Astrocyte (in vitro differentiated cells and primary cell): ENCODE measurements at regions not wholly inside any gene's neighbourhood (a gene's known extent, or its start where the extent isn't known, plus 50 kb on each side); places are given as distances from the start of the nearest gene placed in this dataset.

Experiments used
- DNase-seq: peaks from one replicate; pipeline ENCODE4 v3.0.0-alpha.2; 2010; ENCODE audit warnings: low read depth
- FAIRE-seq: peaks from 2 replicates; lab custom pipeline; 2011; peaks lifted over from hg19 to GRCh38; lab: Jason Lieb, UNC
- H2AFZ ChIP-seq: 2 replicates; pipeline ENCODE4 v1.6.0; 2012; ENCODE audit warnings: low read depth, low read length, inconsistent platforms
- H3K27ac ChIP-seq: 2 replicates; pipeline ENCODE4 v1.5.1; 2011; ENCODE audit warnings: low read depth, low read length, inconsistent platforms
- H3K27me3 ChIP-seq: 2 replicates; pipeline ENCODE4 v1.6.0; 2011; ENCODE audit warnings: low read length, inconsistent platforms; ENCODE audit not compliant: insufficient read depth
- H3K36me3 ChIP-seq: 2 replicates; pipeline ENCODE4 v1.5.1; 2011; ENCODE audit warnings: low read length, inconsistent platforms; ENCODE audit not compliant: insufficient read depth
- H3K4me1 ChIP-seq: 2 replicates; pipeline ENCODE4 v1.5.1; 2011; ENCODE audit warnings: low read length, inconsistent platforms; ENCODE audit not compliant: insufficient read depth
- H3K4me2 ChIP-seq: 2 replicates; pipeline ENCODE4 v1.6.0; 2012; ENCODE audit warnings: low read length, inconsistent platforms
- H3K4me3 ChIP-seq: 2 replicates; pipeline ENCODE4 v1.5.1; 2011; ENCODE audit warnings: low read depth, mild to moderate bottlenecking, low read length, inconsistent platforms; ENCODE audit not compliant: insufficient read depth
- H3K79me2 ChIP-seq: 2 replicates; pipeline ENCODE4 v1.6.0; 2012; ENCODE audit warnings: mild to moderate bottlenecking, low read length, inconsistent platforms; ENCODE audit not compliant: insufficient read depth
- H3K9ac ChIP-seq: 2 replicates; pipeline ENCODE4 v1.6.0; 2012; ENCODE audit warnings: mild to moderate bottlenecking, low read length, inconsistent platforms
- H3K9me3 ChIP-seq: 2 replicates; pipeline ENCODE4 v1.5.1; 2012; ENCODE audit warnings: low read depth, mild to moderate bottlenecking, low read length, inconsistent platforms; ENCODE audit not compliant: insufficient read depth
- H4K20me1 ChIP-seq: 2 replicates; pipeline ENCODE4 v1.6.0; 2012; ENCODE audit warnings: low read length, inconsistent platforms; ENCODE audit not compliant: insufficient read depth
- H3K27ac Mint-ChIP-seq: one replicate; pipeline ENCODE4 v1.8.0; 2021; ENCODE audit warnings: mild to moderate bottlenecking, mixed read lengths; ENCODE audit not compliant: unreplicated experiment
- H3K27me3 Mint-ChIP-seq: one replicate; pipeline ENCODE4 v1.8.0; 2021; ENCODE audit warnings: low read depth, mixed read lengths; ENCODE audit not compliant: unreplicated experiment
- H3K36me3 Mint-ChIP-seq: one replicate; pipeline ENCODE4 v1.8.0; 2021; ENCODE audit warnings: low read depth, mixed read lengths; ENCODE audit not compliant: unreplicated experiment
- H3K4me1 Mint-ChIP-seq: one replicate; pipeline ENCODE4 v1.8.0; 2021; ENCODE audit warnings: low read depth, mixed read lengths; ENCODE audit not compliant: unreplicated experiment
- H3K4me3 Mint-ChIP-seq: one replicate; pipeline ENCODE4 v1.8.0; 2021; ENCODE audit warnings: mild to moderate bottlenecking, moderate library complexity, mixed read lengths; ENCODE audit not compliant: unreplicated experiment
- H3K9me3 Mint-ChIP-seq: one replicate; pipeline ENCODE4 v1.8.0; 2021; ENCODE audit warnings: mild to moderate bottlenecking, mixed read lengths; ENCODE audit not compliant: unreplicated experiment
- CTCF ChIP-seq: IDR thresholded peaks from 2 replicates; pipeline ENCODE4 v1.5.1; 2011; ENCODE audit warnings: low read depth, mild to moderate bottlenecking, inconsistent platforms, low read length, moderate library complexity; ENCODE audit not compliant: insufficient read depth
- EZH2 ChIP-seq: IDR thresholded peaks from 2 replicates; pipeline ENCODE4 v1.6.1; 2012; ENCODE audit warnings: mild to moderate bottlenecking, low read length, inconsistent platforms; ENCODE audit not compliant: insufficient read depth

- Histone ChIP-seq H3K9me3 (no peaks in the 10 kb centered on the region), H3K4me1 (no peaks in the 10 kb centered on the region), H4K20me1 (no peaks in the 10 kb centered on the region), H3K4me2 (no peak overlapping the region), H3K4me3 (no peak overlapping the region), H3K27me3 (no peaks in the 10 kb centered on the region), H2AFZ (no peak overlapping the region), H3K79me2 (no peaks in the 10 kb centered on the region), H3K9ac (no peak overlapping the region), H3K27ac (no peak overlapping the region), H3K36me3 (no peaks in the 10 kb centered on the region)
- DNase-seq (no peak), FAIRE-seq (no peak)
- H3K4me1 Mint-ChIP-seq = no peaks in the 10 kb centered on the region
- H3K27me3 Mint-ChIP-seq = peaks cover 24% of the 10 kb centered on the region
- H3K27ac Mint-ChIP-seq = no peak overlapping the region
- no peaks in the 10 kb centered on the region for H3K9me3 Mint-ChIP-seq
- no peak for TF ChIP-seq CTCF
- no peak for TF ChIP-seq EZH2
- H3K4me3 Mint-ChIP-seq = no peak overlapping the region
- H3K36me3 Mint-ChIP-seq = no peaks in the 10 kb centered on the region
Observed at GRCh38 chr12:114827461-114827860, 143.5 kb upstream of the TBX3 start.

GRCh38 chr12:114826244-114826643 is 142.3 kb upstream of the TBX3 start:
- no peak overlapping the region for H3K4me3 Mint-ChIP-seq
- no peaks in the 10 kb centered on the region for H3K36me3 ChIP-seq
- no peaks in the 10 kb centered on the region for H3K4me1 ChIP-seq
- TF ChIP-seq CTCF = no peak
- no peak for TF ChIP-seq EZH2
- H3K4me2 ChIP-seq = no peak overlapping the region
- DNase-seq (no peak), FAIRE-seq (no peak)
- H3K4me3 ChIP-seq = no peak overlapping the region
- no peak overlapping the region for H3K27ac Mint-ChIP-seq
- no peaks in the 10 kb centered on the region for H3K36me3 Mint-ChIP-seq
- no peaks in the 10 kb centered on the region for H3K9me3 ChIP-seq
- H2AFZ ChIP-seq = no peak overlapping the region
- H3K27me3 ChIP-seq = no peaks in the 10 kb centered on the region
- no peaks in the 10 kb centered on the region for H4K20me1 ChIP-seq
- H3K27ac ChIP-seq = no peak overlapping the region
- H3K9ac ChIP-seq = no peak overlapping the region
- H3K27me3 Mint-ChIP-seq = peaks cover 24% of the 10 kb centered on the region
- H3K79me2 ChIP-seq = no peaks in the 10 kb centered on the region
- no peaks in the 10 kb centered on the region for H3K9me3 Mint-ChIP-seq
- no peaks in the 10 kb centered on the region for H3K4me1 Mint-ChIP-seq

GRCh38 chr12:114823724-114824123 is 139.7 kb upstream of the TBX3 start:
- Histone ChIP-seq H3K4me3 (no peak overlapping the region), H4K20me1 (no peaks in the 10 kb centered on the region), H3K36me3 (no peaks in the 10 kb centered on the region), H2AFZ (no peak overlapping the region), H3K27me3 (no peaks in the 10 kb centered on the region), H3K4me2 (no peak overlapping the region), H3K27ac (no peak overlapping the region), H3K9me3 (no peaks in the 10 kb centered on the region), H3K4me1 (no peaks in the 10 kb centered on the region), H3K9ac (no peak overlapping the region), H3K79me2 (no peaks in the 10 kb centered on the region)
- H3K4me3 Mint-ChIP-seq = no peak overlapping the region
- DNase-seq (no peak), FAIRE-seq (no peak)
- TF ChIP-seq EZH2 (no peak), CTCF (no peak)
- no peak overlapping the region for H3K27ac Mint-ChIP-seq
- peaks cover 24% of the 10 kb centered on the region for H3K27me3 Mint-ChIP-seq
- H3K9me3 Mint-ChIP-seq = no peaks in the 10 kb centered on the region
- H3K36me3 Mint-ChIP-seq = no peaks in the 10 kb centered on the region
- no peaks in the 10 kb centered on the region for H3K4me1 Mint-ChIP-seq
